Nephron (organoid): ENCODE measurements at regions not wholly inside any gene's neighbourhood (a gene's known extent, or its start where the extent isn't known, plus 50 kb on each side); places are given as distances from the start of the nearest gene placed in this dataset.

ENCODE experiments used
- H3K27ac Mint-ChIP-seq, 3 experiments: 2 replicates each; pipeline ENCODE4 v1.8.0; 2020; ENCODE audit warnings: mixed read lengths in 3 of 3, mild to moderate bottlenecking in 2 of 3, moderate library complexity in 1 of 3
- H3K27me3 Mint-ChIP-seq: 2 replicates; pipeline ENCODE4 v1.8.0; 2021; ENCODE audit warnings: low read depth, mild to moderate bottlenecking, moderate library complexity, mixed read lengths
- H3K36me3 Mint-ChIP-seq: 2 replicates; pipeline ENCODE4 v1.8.0; 2020; ENCODE audit warnings: low read depth, mixed read lengths
- H3K4me1 Mint-ChIP-seq: 2 replicates; pipeline ENCODE4 v1.8.0; 2020; ENCODE audit warnings: mixed read lengths
- H3K4me3 Mint-ChIP-seq, 3 experiments: 2 replicates each; pipeline ENCODE4 v1.8.0; 2020; ENCODE audit warnings: mild to moderate bottlenecking in 3 of 3, mixed read lengths in 3 of 3, moderate library complexity in 2 of 3
- H3K9me3 Mint-ChIP-seq: 2 replicates; pipeline ENCODE4 v1.8.0; 2020; ENCODE audit warnings: mixed read lengths
- TF ChIP-seq, protein P1 (sequence below), 3 experiments: fragments of 200-600 bp; sonication (generic); IDR thresholded peaks; one replicate each; pipeline ENCODE4 v1.5.0; 2021; ENCODE audit warnings: antibody characterized with exemption in 3 of 3; ENCODE audit not compliant: unreplicated experiment in 3 of 3

DNA sequence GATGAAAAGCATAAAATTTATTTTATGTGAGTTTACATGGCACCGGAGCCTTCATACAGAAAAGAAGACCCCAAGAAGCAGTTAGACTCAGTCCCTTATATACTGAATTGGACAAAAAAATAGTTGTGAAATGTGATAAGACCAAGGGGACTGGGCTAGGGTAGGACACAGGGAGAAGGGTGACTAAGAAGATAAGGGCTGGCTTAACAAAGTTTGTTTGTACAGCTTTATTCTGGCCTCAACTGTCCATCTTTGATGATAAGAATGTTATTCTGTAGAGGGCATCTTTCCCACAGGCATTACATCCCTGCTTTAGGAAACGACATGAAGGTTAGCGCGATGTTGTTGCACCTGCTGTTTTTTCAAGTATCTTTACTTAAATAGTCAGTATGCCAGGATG is 86.5 kb downstream of the SEC61G start:
- no peaks in the 10 kb centered on the region for H3K9me3 Mint-ChIP-seq
- TF ChIP-seq, protein P1, sequence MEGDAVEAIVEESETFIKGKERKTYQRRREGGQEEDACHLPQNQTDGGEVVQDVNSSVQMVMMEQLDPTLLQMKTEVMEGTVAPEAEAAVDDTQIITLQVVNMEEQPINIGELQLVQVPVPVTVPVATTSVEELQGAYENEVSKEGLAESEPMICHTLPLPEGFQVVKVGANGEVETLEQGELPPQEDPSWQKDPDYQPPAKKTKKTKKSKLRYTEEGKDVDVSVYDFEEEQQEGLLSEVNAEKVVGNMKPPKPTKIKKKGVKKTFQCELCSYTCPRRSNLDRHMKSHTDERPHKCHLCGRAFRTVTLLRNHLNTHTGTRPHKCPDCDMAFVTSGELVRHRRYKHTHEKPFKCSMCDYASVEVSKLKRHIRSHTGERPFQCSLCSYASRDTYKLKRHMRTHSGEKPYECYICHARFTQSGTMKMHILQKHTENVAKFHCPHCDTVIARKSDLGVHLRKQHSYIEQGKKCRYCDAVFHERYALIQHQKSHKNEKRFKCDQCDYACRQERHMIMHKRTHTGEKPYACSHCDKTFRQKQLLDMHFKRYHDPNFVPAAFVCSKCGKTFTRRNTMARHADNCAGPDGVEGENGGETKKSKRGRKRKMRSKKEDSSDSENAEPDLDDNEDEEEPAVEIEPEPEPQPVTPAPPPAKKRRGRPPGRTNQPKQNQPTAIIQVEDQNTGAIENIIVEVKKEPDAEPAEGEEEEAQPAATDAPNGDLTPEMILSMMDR (IDR thresholded peaks at IDR 0.05; ENCODE audit: unreplicated experiment in 3 of 3): no peak
- H3K36me3 Mint-ChIP-seq: no peaks in the 10 kb centered on the region
- no peak overlapping the region for H3K27ac Mint-ChIP-seq
- H3K4me1 Mint-ChIP-seq: peaks cover 9% of the 10 kb centered on the region
- H3K27me3 Mint-ChIP-seq: peaks cover 20% of the 10 kb centered on the region
- H3K4me3 Mint-ChIP-seq: no peak overlapping the region

DNA sequence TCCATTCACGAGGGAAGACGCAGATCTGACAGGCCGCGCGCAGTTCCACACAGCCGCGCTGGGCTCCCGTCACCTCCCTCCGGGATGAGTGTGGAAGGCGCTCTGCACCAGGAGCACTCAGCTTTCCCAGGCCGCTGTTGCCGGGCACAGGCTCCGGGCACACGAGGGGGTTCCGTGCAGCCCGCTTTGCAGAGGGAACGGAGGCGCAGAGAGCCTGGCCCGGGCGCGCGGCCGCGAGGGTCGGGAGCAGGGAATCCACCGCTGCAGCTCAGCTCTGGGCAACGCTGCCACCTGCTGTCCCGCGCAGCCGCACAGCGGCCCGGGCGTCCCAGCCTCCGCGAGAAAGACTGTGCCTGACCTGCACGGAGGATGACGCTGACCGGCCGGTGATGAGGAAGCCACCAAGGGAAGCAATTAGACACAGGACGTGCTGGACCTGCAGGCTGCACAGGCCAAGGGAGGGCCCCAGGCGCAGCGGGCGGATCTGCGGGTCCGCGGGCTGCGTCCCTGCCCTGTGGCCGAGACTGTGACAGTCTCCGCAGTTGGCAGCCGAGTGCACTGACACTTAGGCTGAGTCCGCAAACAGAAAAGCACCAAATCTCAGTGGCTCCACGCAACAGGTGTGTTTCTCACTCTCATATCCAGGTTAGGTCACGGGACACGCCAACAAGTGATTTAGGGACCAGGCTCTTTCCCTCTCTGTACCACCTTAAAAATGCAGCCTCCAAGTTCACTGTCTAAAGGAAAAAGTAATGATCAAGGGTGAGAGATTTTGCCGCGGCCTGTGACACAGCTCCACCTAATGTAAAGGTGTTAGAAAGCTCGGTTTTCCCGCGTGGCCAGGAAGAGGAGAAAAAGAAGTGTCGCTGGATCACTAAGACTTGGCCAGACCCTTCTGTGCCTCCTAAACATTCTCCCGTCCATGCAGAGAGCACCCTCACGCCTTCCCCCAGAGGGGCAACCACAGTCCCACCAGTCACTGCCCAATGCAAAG is 94.5 kb downstream of the SEC61G start:
- Mint-ChIP-seq H3K36me3 (no peaks in the 10 kb centered on the region), H3K4me3 (peak overlapping the region; percentile 87 to 89 (median 89)), H3K4me1 (peaks cover 17% of the 10 kb centered on the region), H3K9me3 (peaks cover 2% of the 10 kb centered on the region), H3K27me3 (peaks cover 70% of the 10 kb centered on the region), H3K27ac (no peak overlapping the region)
- TF ChIP-seq, protein P1 (IDR thresholded peaks at IDR 0.05; ENCODE audit: unreplicated experiment in 3 of 3): peak; percentile 57 to 71 (median 61)

DNA sequence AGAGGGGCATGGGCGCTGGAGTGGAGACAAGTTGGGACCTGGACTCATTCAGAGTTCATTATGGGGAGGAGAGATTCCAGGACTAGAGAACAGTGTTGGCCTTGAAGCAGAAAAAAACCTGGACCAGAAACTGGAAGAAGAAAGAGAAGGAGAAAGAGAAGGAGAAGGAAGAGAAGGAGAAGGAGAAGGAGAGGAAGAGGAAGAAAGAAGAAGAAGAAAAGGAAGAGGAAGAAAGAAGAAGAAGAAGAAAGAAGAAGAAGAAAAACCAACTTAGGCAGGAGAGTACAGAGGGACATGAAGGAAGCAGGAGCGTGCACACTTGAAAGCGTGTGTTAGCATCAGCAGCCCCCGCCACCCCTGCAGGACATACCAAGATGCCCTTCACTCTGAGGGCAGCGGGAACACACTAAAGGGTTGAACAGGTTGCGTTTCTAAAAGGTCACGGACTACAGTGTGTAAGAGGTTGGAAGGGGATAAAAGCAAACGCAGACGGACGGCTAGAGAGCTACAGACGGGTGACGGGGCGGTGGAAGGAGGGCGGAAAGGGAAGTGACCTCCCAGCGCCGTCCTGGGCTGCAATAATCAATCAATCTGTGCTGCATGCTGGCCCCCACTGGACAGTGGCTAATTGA is 95.3 kb downstream of the SEC61G start:
- H3K4me3 Mint-ChIP-seq: peak overlapping the region; percentile 87 to 89 (median 89)
- H3K4me1 Mint-ChIP-seq: peaks cover 17% of the 10 kb centered on the region
- H3K9me3 Mint-ChIP-seq: peaks cover 2% of the 10 kb centered on the region
- H3K27ac Mint-ChIP-seq: peak overlapping the region in 1 of 3 experiments; percentile 32
- no peaks in the 10 kb centered on the region for H3K36me3 Mint-ChIP-seq
- TF ChIP-seq, protein P1 (IDR thresholded peaks at IDR 0.05; ENCODE audit: unreplicated experiment in 3 of 3): no peak
- peaks cover 73% of the 10 kb centered on the region for H3K27me3 Mint-ChIP-seq

DNA sequence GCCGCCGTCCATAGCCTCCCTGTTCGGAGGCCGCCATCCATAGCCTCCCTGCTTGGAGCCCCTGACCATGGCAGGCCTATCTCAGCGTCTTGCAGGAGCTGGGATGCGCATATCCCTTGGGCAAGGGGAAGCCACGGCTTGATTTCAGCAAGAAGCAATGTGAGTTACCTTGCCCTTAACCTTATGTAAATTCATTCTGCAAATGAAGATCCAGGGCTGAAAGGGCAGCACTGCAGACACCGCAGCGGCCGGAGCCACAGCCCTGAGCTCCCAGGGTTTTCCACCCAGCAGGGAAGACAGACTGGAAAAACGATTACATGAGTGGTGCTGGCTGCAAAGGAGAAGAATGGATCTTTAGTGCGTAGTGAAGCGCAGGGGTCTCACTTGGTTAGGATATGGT is 95.8 kb downstream of the SEC61G start:
- Mint-ChIP-seq H3K9me3 (peaks cover 2% of the 10 kb centered on the region), H3K4me1 (peaks cover 17% of the 10 kb centered on the region), H3K27me3 (peaks cover 76% of the 10 kb centered on the region), H3K36me3 (no peaks in the 10 kb centered on the region), H3K27ac (no peak overlapping the region), H3K4me3 (peak overlapping the region; percentile 87 to 89 (median 89))
- TF ChIP-seq, protein P1 (IDR thresholded peaks at IDR 0.05; ENCODE audit: unreplicated experiment in 3 of 3): no peak

DNA sequence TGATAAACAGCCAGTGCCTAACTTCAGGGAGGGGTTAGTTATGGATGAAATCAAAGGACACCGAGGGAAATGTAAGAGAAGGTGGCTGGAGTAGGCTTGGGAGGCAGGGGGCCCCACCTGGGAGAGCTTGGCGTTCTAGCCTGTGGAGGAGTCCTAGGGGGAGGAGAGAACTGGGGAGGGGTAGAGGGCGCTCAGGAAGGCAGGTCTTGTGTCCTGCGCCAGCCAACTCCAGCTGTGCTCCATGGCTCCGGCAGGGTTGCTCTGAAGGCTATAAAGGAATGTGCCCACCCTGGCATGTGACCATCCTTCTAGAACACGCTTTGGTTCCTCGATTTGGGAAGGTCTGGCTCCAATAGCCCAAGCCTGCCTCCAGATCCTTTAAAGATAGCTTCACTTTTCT is 96.3 kb downstream of the SEC61G start:
- peaks cover 2% of the 10 kb centered on the region for H3K9me3 Mint-ChIP-seq
- no peak overlapping the region for H3K27ac Mint-ChIP-seq
- H3K27me3 Mint-ChIP-seq: peaks cover 76% of the 10 kb centered on the region
- TF ChIP-seq, protein P1 (IDR thresholded peaks at IDR 0.05; ENCODE audit: unreplicated experiment in 3 of 3): no peak
- H3K4me1 Mint-ChIP-seq: peaks cover 17% of the 10 kb centered on the region
- no peaks in the 10 kb centered on the region for H3K36me3 Mint-ChIP-seq
- H3K4me3 Mint-ChIP-seq: peak overlapping the region; percentile 38 to 62 (median 39)
